ENCODE measurements at regions not wholly inside any gene's neighbourhood (a gene's known extent, or its start where the extent isn't known, plus 50 kb on each side); places are given as distances from the start of the nearest gene placed in this dataset.
"Not testable (repeated sequence)": the region's sequence is repeated elsewhere in the genome, so short reads cannot be mapped to it uniquely, and the experiment has no call there.

DNA sequence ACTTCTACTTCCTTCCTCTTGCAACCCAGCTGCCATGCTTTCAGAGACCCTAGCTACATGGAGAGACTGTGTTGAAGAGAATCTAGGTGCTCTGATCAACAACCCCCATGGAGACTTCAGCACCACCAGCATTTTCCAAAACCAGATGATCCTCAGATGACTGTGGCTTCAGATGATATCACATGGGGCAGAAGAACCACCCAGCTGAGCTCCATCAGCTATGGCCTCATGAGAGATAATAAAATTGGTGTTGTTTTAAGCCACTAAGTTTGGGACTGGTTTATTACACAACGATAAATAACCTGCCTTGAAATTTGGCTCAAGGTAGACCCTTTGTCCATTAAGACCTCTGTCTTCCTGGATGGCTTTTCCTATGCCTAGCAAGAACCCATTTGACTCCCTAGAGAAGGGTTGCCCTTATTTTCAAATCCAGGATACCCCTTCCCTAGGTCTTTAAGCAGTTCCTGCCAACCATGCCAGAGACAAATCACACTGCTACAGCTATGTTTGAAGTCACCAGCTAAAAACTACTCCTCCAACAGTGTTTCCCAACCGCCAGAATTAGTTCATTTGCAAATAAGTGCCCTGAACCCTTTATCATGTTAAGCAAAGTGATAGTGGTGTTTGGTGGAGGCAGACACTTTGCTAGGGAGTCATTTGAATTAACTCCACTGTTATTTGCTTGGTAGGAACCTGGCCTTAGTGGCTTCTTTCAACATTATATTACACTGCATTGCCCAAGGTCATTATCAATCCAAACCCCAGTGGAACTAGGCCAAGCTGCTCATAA is 136.9 kb upstream of the PALS2 start:
- no peak for DNase-seq

GRCh38 chr7:24438232-24438631 is 135.0 kb upstream of the PALS2 start:
- DNase-seq = no peak

GRCh38 chr7:24439104-24439503 is 134.1 kb upstream of the PALS2 start:
- not testable (repeated sequence) for DNase-seq

DNA sequence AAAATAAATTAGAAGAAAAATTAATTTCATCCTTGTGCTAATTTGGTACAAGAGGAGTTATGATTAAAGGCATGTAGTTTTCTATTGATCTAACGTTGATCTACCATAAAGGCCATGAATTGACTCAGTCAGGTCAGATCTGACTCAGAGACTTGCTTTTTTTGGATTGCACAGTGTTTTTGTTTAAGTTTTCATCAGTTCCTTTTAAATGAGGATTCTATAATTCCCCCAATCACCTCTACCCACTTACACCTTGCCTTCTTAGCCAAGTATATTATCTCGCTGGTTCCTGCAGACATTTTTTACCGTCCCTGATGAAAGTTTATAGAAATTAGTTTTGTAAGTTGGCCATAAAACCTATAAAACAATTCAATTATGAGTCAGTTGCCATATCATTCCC is 132.4 kb upstream of the PALS2 start:
- no peak for DNase-seq

DNA sequence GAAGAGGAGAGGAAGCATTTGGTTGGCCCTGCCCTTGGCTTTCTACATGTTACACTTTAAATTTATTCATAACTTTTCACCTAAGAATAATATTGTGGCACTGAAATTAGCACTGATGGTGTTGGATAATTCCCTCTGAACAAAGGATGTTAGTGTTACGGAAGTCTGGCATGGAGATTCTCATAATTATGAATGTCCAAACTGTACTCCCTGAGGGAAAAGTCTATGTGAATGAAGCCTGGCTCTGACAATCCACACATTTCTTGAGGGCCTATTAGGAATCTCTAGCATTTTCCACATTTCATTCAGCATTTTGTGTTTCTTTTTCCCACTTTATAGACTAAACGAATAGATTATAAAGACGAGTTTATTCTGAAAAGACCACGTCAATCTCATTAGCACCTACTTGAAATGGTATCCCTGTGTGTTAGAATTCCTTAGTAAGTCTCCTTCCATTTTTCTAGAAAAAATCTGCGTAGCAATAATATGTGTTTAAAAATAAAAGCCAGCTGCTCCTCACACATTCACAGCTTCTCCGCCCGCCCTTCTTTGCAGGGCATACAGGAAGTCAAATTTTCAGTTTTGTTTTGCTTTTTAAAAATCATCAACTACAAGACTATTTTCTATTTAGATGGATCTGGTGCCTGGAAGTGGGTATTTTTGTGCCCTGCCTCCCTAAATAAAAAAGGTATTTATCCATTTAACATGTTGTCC is 131.8 kb upstream of the PALS2 start:
- DNase-seq = no peak

- DNase-seq = no peak
Observed at GRCh38 chr7:24442170-24442777, 131.0 kb upstream of the PALS2 start.

- no peak for DNase-seq
Observed at GRCh38 chr7:24444666-24445440, 128.4 kb upstream of the PALS2 start.

DNA sequence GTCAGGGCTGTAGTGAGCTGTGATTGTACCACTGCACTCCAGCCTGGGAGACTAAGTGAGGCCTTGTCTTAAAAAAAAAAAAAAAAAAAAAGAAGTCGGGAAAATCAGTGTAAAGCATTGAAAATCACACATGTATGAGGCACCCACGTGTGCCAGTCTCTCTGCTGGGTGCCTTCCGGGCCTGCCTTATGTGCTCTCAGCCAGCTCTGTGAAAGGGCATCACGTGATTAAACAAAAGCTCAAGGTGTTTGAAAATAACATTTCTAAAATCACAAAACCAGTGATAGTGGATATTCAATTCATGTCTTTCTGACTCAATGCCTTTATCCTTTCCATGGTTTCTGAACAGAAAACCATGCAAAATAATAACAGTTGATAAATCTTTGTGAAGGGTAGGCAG is 125.2 kb upstream of the PALS2 start:
- DNase-seq = no peak

GRCh38 chr7:24449416-24449815 is 123.8 kb upstream of the PALS2 start:
- DNase-seq = not testable (repeated sequence)

DNA sequence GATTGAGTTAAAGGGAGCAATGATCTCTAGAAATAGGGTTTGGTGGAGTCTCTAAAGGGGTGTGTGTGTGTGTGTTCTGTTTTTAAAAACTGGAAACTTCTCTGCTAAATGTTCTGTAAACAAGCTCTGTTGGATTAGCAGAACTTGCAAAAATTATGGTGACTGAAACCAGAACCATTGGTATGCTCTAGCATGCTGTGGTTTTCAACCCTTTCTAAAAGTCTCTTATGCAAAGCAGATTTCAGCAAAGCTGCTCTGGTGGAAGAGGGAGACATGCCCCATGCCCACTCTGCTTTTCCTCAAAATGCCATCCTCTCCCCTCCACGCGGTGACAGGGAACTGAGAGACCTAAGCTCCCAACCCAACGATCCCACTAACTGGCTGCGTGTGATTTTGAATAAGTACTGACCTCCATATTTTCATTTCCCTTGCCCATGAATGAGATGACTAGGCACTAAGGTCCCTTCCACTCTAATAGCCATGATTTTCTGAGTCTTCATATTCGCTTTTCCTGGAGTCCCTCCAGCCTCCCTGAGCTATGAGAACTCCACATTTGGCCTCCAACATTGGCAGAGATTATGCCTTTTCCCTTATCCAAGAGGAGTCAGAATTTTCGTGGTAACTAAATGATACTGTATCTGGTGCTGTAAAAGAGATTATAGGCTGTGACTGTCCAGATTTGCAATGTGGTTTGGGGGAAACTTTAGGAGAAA is 117.3 kb upstream of the PALS2 start:
- no peak for DNase-seq

GRCh38 chr7:24456526-24457218 is 116.6 kb upstream of the PALS2 start:
- DNase-seq = no peak

GRCh38 chr7:24457219-24457558 is 116.1 kb upstream of the PALS2 start:
- no peak for DNase-seq

DNA sequence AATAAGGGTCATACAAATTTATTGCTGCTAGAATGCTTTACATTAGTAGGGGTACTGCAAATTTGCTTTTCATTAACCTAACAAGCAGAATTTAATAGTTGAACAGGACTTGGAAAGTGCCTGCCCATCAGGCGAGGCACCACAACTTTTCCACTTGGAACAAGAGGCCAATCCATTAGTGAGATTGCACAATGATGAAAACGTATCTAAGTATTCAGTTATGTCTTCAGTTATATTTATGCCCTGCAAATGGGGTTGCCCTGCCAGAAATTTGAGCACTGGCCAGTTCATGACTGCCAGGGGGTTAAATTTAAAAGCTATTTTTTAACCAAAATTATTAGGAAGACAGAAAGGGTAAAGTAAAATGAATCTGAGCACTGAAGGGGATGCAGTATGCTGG is 111.1 kb upstream of the PALS2 start:
- no peak for DNase-seq

GRCh38 chr7:24462984-24463383 is 110.3 kb upstream of the PALS2 start:
- no peak for DNase-seq

DNA sequence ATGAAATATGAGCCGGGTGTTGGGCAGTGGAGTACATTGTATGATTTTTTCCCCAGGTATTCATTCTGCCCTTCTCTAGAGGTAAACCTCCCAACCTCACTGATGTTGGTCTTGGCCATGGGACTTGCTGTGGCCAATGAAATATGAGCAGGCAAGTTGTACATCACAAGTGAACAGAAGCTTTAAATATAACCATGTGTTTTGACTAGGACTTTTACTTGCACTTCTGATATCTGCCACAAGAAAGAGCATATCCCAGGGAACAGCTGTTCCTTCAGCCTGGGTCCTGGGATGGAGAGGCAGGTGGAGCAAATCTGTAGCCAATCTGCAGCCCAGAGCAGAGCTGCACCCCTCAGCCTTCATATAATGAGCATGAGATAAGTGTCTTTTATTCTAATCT is 109.8 kb upstream of the PALS2 start:
- DNase-seq = no peak

DNA sequence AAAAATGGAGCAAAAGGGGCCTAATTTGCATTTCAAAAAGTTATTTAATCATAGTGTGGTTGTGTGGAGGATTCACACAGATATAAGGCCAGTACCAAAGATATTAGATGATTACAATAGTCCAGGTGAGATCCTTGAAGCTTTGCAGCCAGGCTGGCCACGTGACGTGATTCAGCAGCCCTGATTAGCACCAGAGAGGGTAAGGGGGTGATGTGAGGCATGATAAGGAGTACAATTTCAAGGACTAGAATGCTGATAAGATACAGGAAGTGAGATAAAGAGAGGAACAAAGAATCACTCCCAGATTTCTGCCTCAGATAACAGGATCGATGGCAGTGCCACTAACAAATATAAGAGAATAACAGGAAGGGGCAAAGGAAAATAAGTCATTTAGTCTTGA is 108.4 kb upstream of the PALS2 start:
- no peak for DNase-seq

DNA sequence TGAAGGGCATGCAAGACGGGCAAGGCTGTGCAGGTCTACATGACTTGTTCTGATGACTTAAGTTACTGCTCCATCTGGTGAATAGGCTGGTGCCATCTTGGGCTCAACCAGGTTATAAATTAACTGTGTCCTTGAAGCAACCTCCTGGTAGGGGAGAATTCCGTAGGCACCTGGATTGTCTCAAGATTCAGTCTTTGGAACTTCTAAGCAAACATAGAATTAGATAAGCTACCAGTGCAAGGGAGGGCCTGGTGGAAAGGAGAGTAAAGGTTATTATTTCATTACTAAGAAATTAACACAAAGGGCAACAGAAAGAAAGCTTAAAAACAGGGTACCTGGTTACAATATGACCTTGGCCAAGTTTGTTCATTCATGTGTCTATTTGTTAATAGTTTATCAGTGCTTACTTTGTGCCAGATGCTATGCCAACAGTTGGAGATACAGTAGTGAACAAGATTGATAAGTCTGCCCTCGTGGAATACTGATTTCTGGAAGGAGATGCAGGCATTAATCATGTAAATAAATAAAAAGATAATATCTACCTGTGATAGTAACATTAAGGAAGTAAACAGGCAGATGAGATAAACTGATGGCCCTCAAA is 107.0 kb upstream of the PALS2 start:
- DNase-seq = no peak

GRCh38 chr7:24469118-24469517 is 104.1 kb upstream of the PALS2 start:
- DNase-seq = no peak

DNA sequence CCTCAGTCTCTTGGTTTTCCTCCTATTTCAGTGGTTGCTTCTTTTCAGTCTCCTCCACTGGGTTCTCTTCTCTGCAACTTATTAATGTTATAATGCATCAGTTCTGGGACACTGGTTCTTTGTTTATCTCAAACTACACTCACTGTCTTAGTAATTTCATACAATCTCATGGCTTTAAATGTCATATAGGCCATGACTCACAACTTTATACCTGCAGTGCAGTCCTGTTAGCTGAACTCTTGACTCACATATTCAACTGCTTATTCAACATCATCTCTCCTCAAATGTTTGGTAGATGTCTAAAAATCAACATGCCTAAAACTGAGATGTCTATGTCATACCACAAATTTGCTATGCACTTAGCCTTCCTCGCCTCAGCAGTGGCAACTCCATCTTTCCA is 101.2 kb upstream of the PALS2 start:
- no peak for DNase-seq

DNA sequence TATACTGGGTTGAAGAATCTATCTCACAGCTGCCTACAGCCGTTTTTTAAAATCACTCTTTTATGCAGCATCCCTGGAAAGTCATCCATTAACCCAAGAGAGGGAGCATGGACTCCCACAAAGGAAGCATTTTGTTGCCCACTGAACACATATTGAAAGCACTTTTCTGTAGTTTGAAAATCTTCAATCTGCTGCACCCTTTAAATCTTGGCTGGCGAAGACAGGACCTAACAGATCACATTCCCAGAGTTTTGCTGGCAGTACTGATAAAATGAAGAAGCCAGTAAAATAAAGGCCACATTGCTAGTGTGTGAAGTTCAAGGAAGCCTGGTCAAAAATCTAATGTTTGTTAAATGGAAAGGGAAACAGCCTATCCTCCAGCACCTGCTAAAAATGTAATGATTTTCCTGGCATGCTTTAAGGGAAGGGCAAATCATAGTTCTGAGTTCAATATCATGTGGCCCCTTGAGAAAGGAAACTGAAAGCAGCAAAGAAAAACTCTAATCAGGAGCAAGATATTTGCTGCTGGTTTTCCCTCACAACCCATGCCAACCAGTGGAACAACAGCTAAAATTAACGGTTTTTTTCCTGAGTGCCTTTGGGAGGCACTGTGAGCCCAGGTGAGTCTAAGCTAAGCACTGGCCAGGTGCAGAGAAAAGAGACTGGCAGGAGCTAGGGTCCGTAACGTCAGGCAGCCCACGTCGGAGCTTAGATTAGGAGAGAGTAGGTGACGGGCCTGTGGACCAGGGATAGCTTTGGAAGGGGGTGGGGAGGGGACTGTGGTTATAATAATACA is 97.9 kb upstream of the PALS2 start:
- DNase-seq = no peak

- no peak for DNase-seq
Observed at GRCh38 chr7:24476227-24476626, 97.0 kb upstream of the PALS2 start.

All from stimulated activated naive CD4-positive, alpha-beta T cell (primary cell).